H9 (cell line): ENCODE measurements at regions not wholly inside any gene's neighbourhood (a gene's known extent, or its start where the extent isn't known, plus 50 kb on each side); places are given as distances from the start of the nearest gene placed in this dataset.
A peak's percentile ranks its signal among the peaks of the same experiment; 100 is the strongest.

Source experiments
- DNase-seq: peaks from one replicate; pipeline ENCODE4 v3.0.0-alpha.2; 2017
- H2AFZ ChIP-seq: one replicate; pipeline ENCODE4 v1.6.1; 2013; ENCODE audit warnings: mild to moderate bottlenecking, low read length, control low read depth, moderate library complexity
- H2AK5ac ChIP-seq: 2 replicates; pipeline ENCODE4 v1.6.1; 2013; ENCODE audit warnings: low read length, control low read depth, mixed read lengths; ENCODE audit not compliant: insufficient read length
- H2BK120ac ChIP-seq: one replicate; pipeline ENCODE4 v1.6.1; 2013; ENCODE audit warnings: low read depth, mild to moderate bottlenecking, low read length, control low read depth, inconsistent platforms; ENCODE audit not compliant: poor library complexity, severe bottlenecking
- H2BK12ac ChIP-seq: 2 replicates; pipeline ENCODE4 v1.6.1; 2013; ENCODE audit warnings: low read length, control low read depth, mixed read lengths, low read depth; ENCODE audit not compliant: insufficient read length
- H2BK15ac ChIP-seq: 2 replicates; pipeline ENCODE4 v1.6.1; 2013; ENCODE audit warnings: low read depth, low read length, control low read depth
- H2BK20ac ChIP-seq: one replicate; pipeline ENCODE4 v1.6.1; 2013; ENCODE audit warnings: low read depth, mild to moderate bottlenecking, low read length, control low read depth, inconsistent platforms; ENCODE audit not compliant: poor library complexity, severe bottlenecking
- H2BK5ac ChIP-seq: 2 replicates; pipeline ENCODE4 v1.6.1; 2013; ENCODE audit warnings: low read length, control low read depth, mixed read lengths; ENCODE audit not compliant: insufficient read length
- H3K14ac ChIP-seq: 2 replicates; pipeline ENCODE4 v1.6.1; 2013; ENCODE audit warnings: low read length, control low read depth; ENCODE audit not compliant: insufficient read depth
- H3K18ac ChIP-seq: 2 replicates; pipeline ENCODE4 v1.6.1; 2013; ENCODE audit warnings: low read depth, mild to moderate bottlenecking, mixed read lengths, low read length, control low read depth; ENCODE audit not compliant: insufficient read length
- H3K23ac ChIP-seq: 2 replicates; pipeline ENCODE4 v1.6.1; 2013; ENCODE audit warnings: low read length, control low read depth, mixed read lengths, low read depth; ENCODE audit not compliant: insufficient read length
- H3K23me2 ChIP-seq: 2 replicates; pipeline ENCODE4 v1.6.1; 2013; ENCODE audit warnings: low read depth, mild to moderate bottlenecking, mixed read lengths, low read length, control low read depth; ENCODE audit not compliant: insufficient read length, poor library complexity, severe bottlenecking
- H3K27ac ChIP-seq: 2 replicates; pipeline ENCODE4 v1.5.1; 2013; ENCODE audit warnings: low read length, control low read depth, mixed read lengths, low read depth; ENCODE audit not compliant: insufficient read length
- H3K27me3 ChIP-seq: 2 replicates; pipeline ENCODE4 v1.6.1; 2013; ENCODE audit warnings: low read length, control low read depth, inconsistent platforms; ENCODE audit not compliant: insufficient read depth
- H3K4ac ChIP-seq: 2 replicates; pipeline ENCODE4 v1.6.1; 2013; ENCODE audit warnings: low read depth, mild to moderate bottlenecking, control low read depth, inconsistent platforms, low read length, moderate library complexity
- H3K4me1 ChIP-seq: 2 replicates; pipeline ENCODE4 v1.6.1; 2013; ENCODE audit warnings: low read length, control low read depth, inconsistent platforms; ENCODE audit not compliant: insufficient read depth
- H3K4me2 ChIP-seq: 2 replicates; pipeline ENCODE4 v1.6.1; 2013; ENCODE audit warnings: low read length, control low read depth, mixed read lengths; ENCODE audit not compliant: insufficient read length, insufficient read depth
- H3K56ac ChIP-seq: 2 replicates; pipeline ENCODE4 v1.6.1; 2013; ENCODE audit warnings: low read depth, mild to moderate bottlenecking, mixed read lengths, low read length, control low read depth; ENCODE audit not compliant: insufficient read length
- H3K79me1 ChIP-seq: 2 replicates; pipeline ENCODE4 v1.6.1; 2013; ENCODE audit warnings: low read depth, mild to moderate bottlenecking, moderate library complexity, low read length, control low read depth, inconsistent platforms; ENCODE audit not compliant: insufficient read depth, poor library complexity, severe bottlenecking
- H3K79me2 ChIP-seq: 2 replicates; pipeline ENCODE4 v1.6.1; 2013; ENCODE audit warnings: low read length, control low read depth, inconsistent platforms; ENCODE audit not compliant: insufficient read depth
- H3K9ac ChIP-seq: 2 replicates; pipeline ENCODE4 v1.6.1; 2013; ENCODE audit warnings: low read length, control low read depth, mixed read lengths; ENCODE audit not compliant: insufficient read length; ENCODE audit errors: extremely low read depth
- H3K9me3 ChIP-seq: one replicate; pipeline ENCODE4 v1.6.1; 2013; ENCODE audit warnings: low read depth, low read length, inconsistent platforms; ENCODE audit not compliant: control insufficient read depth
- H3T11ph ChIP-seq: one replicate; pipeline ENCODE4 v1.6.1; 2013; ENCODE audit warnings: mild to moderate bottlenecking, low read length, control low read depth, inconsistent platforms
- H4K20me1 ChIP-seq: one replicate; pipeline ENCODE4 v1.6.1; 2013; ENCODE audit not compliant: control insufficient read depth, insufficient read length, insufficient read depth
- H4K5ac ChIP-seq: 2 replicates; pipeline ENCODE4 v1.6.1; 2013; ENCODE audit warnings: low read depth, mild to moderate bottlenecking, mixed read lengths, low read length, control low read depth; ENCODE audit not compliant: insufficient read length
- H4K8ac ChIP-seq: replicated peaks from 2 replicates; pipeline ENCODE4 v1.6.1; 2013; ENCODE audit warnings: low read length, control low read depth, mixed read lengths, low read depth; ENCODE audit not compliant: insufficient read length
- H4K91ac ChIP-seq: 2 replicates; pipeline ENCODE4 v1.6.1; 2013; ENCODE audit warnings: low read depth, mild to moderate bottlenecking, moderate library complexity, mixed read lengths, low read length, control low read depth; ENCODE audit not compliant: insufficient read length
- H3K27ac Mint-ChIP-seq, 3 experiments: 2 replicates in 2 of 3; 3 replicates in 1 of 3; pipeline ENCODE4 v1.8.0; 2020 to 2021; ENCODE audit warnings: mixed read lengths in 3 of 3, mild to moderate bottlenecking in 1 of 3, moderate library complexity in 1 of 3
- H3K27me3 Mint-ChIP-seq: 2 replicates; pipeline ENCODE4 v1.8.0; 2021; ENCODE audit warnings: low read depth, mild to moderate bottlenecking, moderate library complexity, mixed read lengths
- H3K36me3 Mint-ChIP-seq, 3 experiments: 2 replicates in 2 of 3; 3 replicates in 1 of 3; pipeline ENCODE4 v1.8.0; 2020 to 2021; ENCODE audit warnings: low read depth in 3 of 3, mixed read lengths in 3 of 3; ENCODE audit not compliant: insufficient read depth in 1 of 3
- H3K4me1 Mint-ChIP-seq, 2 experiments: 2 replicates each; pipeline ENCODE4 v1.8.0; 2020; ENCODE audit warnings: mixed read lengths in 2 of 2
- H3K4me3 Mint-ChIP-seq, 2 experiments: 2 replicates in 1 of 2; 3 replicates in 1 of 2; pipeline ENCODE4 v1.8.0; 2020 to 2021; ENCODE audit warnings: mild to moderate bottlenecking in 2 of 2, mixed read lengths in 2 of 2, moderate library complexity in 1 of 2
- H3K9me3 Mint-ChIP-seq, 2 experiments: 2 replicates in 1 of 2; 3 replicates in 1 of 2; pipeline ENCODE4 v1.8.0; 2020; ENCODE audit warnings: mild to moderate bottlenecking in 2 of 2, mixed read lengths in 2 of 2, moderate library complexity in 1 of 2
- CTCF ChIP-seq: fragments of 200-600 bp; sonication (generic); conservative IDR thresholded peaks from 3 replicates; pipeline ENCODE4 v1.8.0; 2021; ENCODE audit warnings: antibody characterized with exemption, mild to moderate bottlenecking

GRCh38 chr4:129672941-129673340, 577.0 kb downstream of the C4orf33 start:
- Histone ChIP-seq H3K23ac (no peak overlapping the region), H2AFZ (no peak overlapping the region), H3T11ph (no peak overlapping the region), H3K56ac (no peak overlapping the region), H3K14ac (no peak overlapping the region), H3K4ac (no peak overlapping the region), H2BK12ac (no peak overlapping the region), H4K20me1 (no peaks in the 10 kb centered on the region), H4K91ac (no peak overlapping the region), H3K4me1 (no peaks in the 10 kb centered on the region), H2AK5ac (no peak overlapping the region), H3K23me2 (no peaks in the 10 kb centered on the region), H3K18ac (no peak overlapping the region), H3K4me2 (no peak overlapping the region), H4K5ac (no peak overlapping the region), H3K9ac (no peak overlapping the region), H2BK15ac (no peak overlapping the region), H3K79me2 (no peaks in the 10 kb centered on the region), H3K27ac (no peak overlapping the region), H2BK20ac (no peak overlapping the region), H3K79me1 (no peaks in the 10 kb centered on the region), H3K9me3 (peaks cover 6% of the 10 kb centered on the region), H4K8ac (no peak overlapping the region), H2BK5ac (no peak overlapping the region), H3K27me3 (no peaks in the 10 kb centered on the region), H2BK120ac (no peak overlapping the region)
- Mint-ChIP-seq H3K4me3 (no peak overlapping the region), H3K36me3 (peaks cover 8 to 20% (median 13%) of the 10 kb centered on the region in 3 experiments; a peak in 6 of 7 replicates), H3K4me1 (peaks cover 4% of the 10 kb centered on the region in 2 experiments; a peak in 3 of 4 replicates), H3K9me3 (peaks cover 17 to 18% of the 10 kb centered on the region in 2 experiments), H3K27ac (no peak overlapping the region), H3K27me3 (no peaks in the 10 kb centered on the region)
- DNase-seq, result no peak
- TF ChIP-seq CTCF, result peak; percentile 28; the same call in 1 of the 3 replicates
